OCI-LY7 (cell line): ENCODE measurements at regions not wholly inside any gene's neighbourhood (a gene's known extent, or its start where the extent isn't known, plus 50 kb on each side); places are given as distances from the start of the nearest gene placed in this dataset.

Experiments used
- BruUV-seq: library from RNA; stranded (reverse); fragments of 400-500 nt; replicated peaks from 2 replicates; lab custom pipeline; 2021; lab: Mats Ljungman, UMichigan
- CTCF ChIA-PET: fragments of 300-600 bp; sonication (Branson Sonifier 250); formaldehyde crosslinking; loops from one replicate; lab custom pipeline; 2022; ENCODE audit warnings: antibody characterized with exemption; ENCODE audit not compliant: unreplicated experiment; lab: Charles Lee
- POLR2A ChIA-PET: fragments of 300-600 bp; sonication (Branson Sonifier 250); formaldehyde crosslinking; loops from one replicate; lab custom pipeline; 2022; ENCODE audit warnings: antibody characterized with exemption; lab: Charles Lee
- DNase-seq: peaks from one replicate; pipeline ENCODE4 v3.0.0-alpha.2; 2015; ENCODE audit warnings: low spot score
- H2AFZ ChIP-seq: fragments of 200-600 bp; sonication (generic), shearing (Covaris generic); 2 replicates; pipeline ENCODE4 v1.6.1; 2014; ENCODE audit warnings: mild to moderate bottlenecking, antibody characterized with exemption, low read length, moderate library complexity
- H3K27ac ChIP-seq: fragments of 200-600 bp; sonication (generic); 2 replicates; pipeline ENCODE4 v1.5.1; 2014; ENCODE audit warnings: mixed run types, low read depth, mild to moderate bottlenecking, moderate library complexity, low read length, inconsistent platforms; ENCODE audit not compliant: poor library complexity, severe bottlenecking
- H3K36me3 ChIP-seq: fragments of 200-600 bp; sonication (generic); 2 replicates; pipeline ENCODE4 v1.6.1; 2014; ENCODE audit warnings: mild to moderate bottlenecking, antibody characterized with exemption, low read length, moderate library complexity, mixed read lengths; ENCODE audit not compliant: insufficient read depth
- H3K4me1 ChIP-seq: fragments of 200-600 bp; sonication (generic); 2 replicates; pipeline ENCODE4 v1.5.1; 2014; ENCODE audit warnings: mild to moderate bottlenecking, low read length; ENCODE audit not compliant: insufficient read depth, poor library complexity, severe bottlenecking
- H3K4me2 ChIP-seq: fragments of 200-600 bp; sonication (generic); 2 replicates; pipeline ENCODE4 v1.6.1; 2014; ENCODE audit warnings: mild to moderate bottlenecking, low read length
- H3K4me3 ChIP-seq: fragments of 200-600 bp; sonication (generic); 2 replicates; pipeline ENCODE4 v1.5.1; 2014; ENCODE audit warnings: mild to moderate bottlenecking, low read depth, low read length; ENCODE audit not compliant: poor library complexity, severe bottlenecking
- H3K79me2 ChIP-seq: fragments of 200-600 bp; sonication (generic); 2 replicates; pipeline ENCODE4 v1.6.1; 2016; ENCODE audit warnings: low read depth, mild to moderate bottlenecking, low read length, moderate library complexity, mixed read lengths; ENCODE audit not compliant: insufficient read depth
- H3K9me2 ChIP-seq: fragments of 200-600 bp; sonication (generic); 2 replicates; pipeline ENCODE4 v1.6.1; 2016; ENCODE audit warnings: mild to moderate bottlenecking, low read length, mixed read lengths; ENCODE audit not compliant: insufficient read depth
- H3K9me3 ChIP-seq: fragments of 200-600 bp; sonication (generic); 2 replicates; pipeline ENCODE4 v1.6.1; 2014; ENCODE audit warnings: mild to moderate bottlenecking, mixed run types, low read length, mixed read lengths
- H4K20me1 ChIP-seq: fragments of 200-600 bp; sonication (generic); 2 replicates; pipeline ENCODE4 v1.6.1; 2014; ENCODE audit warnings: mild to moderate bottlenecking, antibody characterized with exemption, low read length, moderate library complexity, mixed read lengths; ENCODE audit not compliant: insufficient read depth
- CTCF ChIP-seq: fragments of 200-600 bp; sonication (generic); conservative IDR thresholded peaks from 2 replicates; pipeline ENCODE4 v1.5.1; 2014; ENCODE audit warnings: mild to moderate bottlenecking, antibody characterized with exemption, low read length, moderate library complexity, mixed read lengths
- EZH2phosphoT487 ChIP-seq: fragments of 200-600 bp; sonication (generic); IDR thresholded peaks from 2 replicates; pipeline ENCODE4 v1.6.1; 2018; ENCODE audit warnings: low read depth, borderline replicate concordance, mild to moderate bottlenecking, mixed run types, antibody characterized with exemption, low read length, moderate library complexity, mixed read lengths
- intact Hi-C: fragments of 100-400 bp; cut with micrococcal nuclease; formaldehyde crosslinking; loops from one replicate; pipeline ENCODE4 v1.10.0; 2022; ENCODE audit not compliant: unreplicated experiment

- no peak for TF ChIP-seq EZH2phosphoT487
- no peak overlapping the region for H2AFZ ChIP-seq
- H3K9me2 ChIP-seq, result no peaks in the 10 kb centered on the region
- no peak overlapping the region for H3K27ac ChIP-seq
- H3K4me2 ChIP-seq, result no peak overlapping the region
- intact Hi-C loops, result no loop called here
- BruUV-seq, result no TSS peak
- no peaks in the 10 kb centered on the region for H3K36me3 ChIP-seq
- no peaks in the 10 kb centered on the region for H3K4me1 ChIP-seq
- H3K79me2 ChIP-seq, result no peaks in the 10 kb centered on the region
- CTCF ChIA-PET, result no interaction called here
- H3K9me3 ChIP-seq, result no peaks in the 10 kb centered on the region
- POLR2A ChIA-PET, result no interaction called here
- H4K20me1 ChIP-seq, result no peaks in the 10 kb centered on the region
- no peak overlapping the region for H3K4me3 ChIP-seq
- no peak for DNase-seq
Observed at GRCh38 chr1:4464478-4464877, 189.9 kb upstream of the AJAP1 start.

- Histone ChIP-seq H3K4me3 (no peak overlapping the region), H3K4me1 (no peaks in the 10 kb centered on the region), H3K4me2 (no peak overlapping the region), H3K9me3 (no peaks in the 10 kb centered on the region), H3K27ac (no peak overlapping the region), H4K20me1 (no peaks in the 10 kb centered on the region), H3K9me2 (no peaks in the 10 kb centered on the region), H3K36me3 (no peaks in the 10 kb centered on the region), H3K79me2 (no peaks in the 10 kb centered on the region), H2AFZ (no peak overlapping the region)
- BruUV-seq, result no TSS peak
- ChIA-PET CTCF (no interaction called here), POLR2A (no interaction called here)
- no peak for DNase-seq
- intact Hi-C loops, result no loop called here
- no peak for TF ChIP-seq CTCF
- no peak for TF ChIP-seq EZH2phosphoT487
Observed at GRCh38 chr1:4467241-4467640, 187.2 kb upstream of the AJAP1 start.

GRCh38 chr1:4468386-4468785 is 186.0 kb upstream of the AJAP1 start:
- no peaks in the 10 kb centered on the region for H3K79me2 ChIP-seq
- H3K9me3 ChIP-seq, result no peaks in the 10 kb centered on the region
- ChIA-PET POLR2A (no interaction called here), CTCF (no interaction called here)
- no peak overlapping the region for H3K4me3 ChIP-seq
- no peak for DNase-seq
- H3K9me2 ChIP-seq, result no peaks in the 10 kb centered on the region
- no peak for TF ChIP-seq EZH2phosphoT487
- no peak for TF ChIP-seq CTCF
- intact Hi-C loops, result no loop called here
- no peak overlapping the region for H3K27ac ChIP-seq
- no peaks in the 10 kb centered on the region for H3K4me1 ChIP-seq
- H2AFZ ChIP-seq, result no peak overlapping the region
- no peaks in the 10 kb centered on the region for H4K20me1 ChIP-seq
- no peak overlapping the region for H3K4me2 ChIP-seq
- no peaks in the 10 kb centered on the region for H3K36me3 ChIP-seq
- BruUV-seq, result no TSS peak
